Body of pancreas (tissue), 4 donors: ENCODE measurements at regions not wholly inside any gene's neighbourhood (a gene's known extent, or its start where the extent isn't known, plus 50 kb on each side); places are given as distances from the start of the nearest gene placed in this dataset.
"Not testable (repeated sequence)": the region's sequence is repeated elsewhere in the genome, so short reads cannot be mapped to it uniquely, and the experiment has no call there.

Experiments
- ATAC-seq: fragments of 150-250 bp; one replicate; pipeline ENCODE4 v1.9.1; 2016
- DNase-seq, 4 donors: peaks; one replicate each; pipeline ENCODE4 v3.0.0-alpha.2; 2019
- H3K27ac ChIP-seq, 4 donors: fragments of 200-600 bp; sonication (generic); 1 replicate in 3 of 4; 2 replicates in 1 of 4; pipeline versions ENCODE4 v1.5.1 to v1.6.1; 2016 to 2019; ENCODE audit warnings: mild to moderate bottlenecking in 1 of 4, mixed read lengths in 1 of 4, moderate library complexity in 1 of 4
- H3K27me3 ChIP-seq, 2 donors: fragments of 200-600 bp; sonication (generic); one replicate each; pipeline ENCODE4 v1.6.0; 2016; ENCODE audit warnings: mild to moderate bottlenecking in 1 of 2
- H3K36me3 ChIP-seq, 2 donors: fragments of 200-600 bp; sonication (generic); replicated peaks in 1 of 2; 2 replicates each; pipeline ENCODE4 v1.5.1; 2016; ENCODE audit warnings: low read depth in 2 of 2; ENCODE audit not compliant: insufficient read depth in 1 of 2
- H3K4me1 ChIP-seq: fragments of 200-600 bp; sonication (generic); one replicate; pipeline ENCODE4 v1.6.0; 2016
- H3K4me3 ChIP-seq, 2 donors: fragments of 200-600 bp; sonication (generic); 1 replicate in 1 of 2; 2 replicates in 1 of 2; pipeline ENCODE4 v1.5.1; 2016 to 2019
- H3K9me3 ChIP-seq, 3 donors: fragments of 200-600 bp; sonication (generic); 1 replicate in 2 of 3; 2 replicates in 1 of 3; pipeline ENCODE4 v1.5.1; 2016
- CTCF ChIP-seq, 7 experiments: fragments of 450-650 bp in 4 of 7; fragments of 200-600 bp in 3 of 7; sonication (generic) in 3 of 7; IDR thresholded peaks; one replicate each; pipeline ENCODE4 v1.5.1; 2016 to 2019; ENCODE audit warnings: antibody characterized with exemption in 7 of 7
- POLR2A ChIP-seq, 3 donors: fragments of 450-650 bp; IDR thresholded peaks; one replicate each; pipeline ENCODE4 v1.6.1; 2016; ENCODE audit warnings: antibody characterized with exemption in 3 of 3, mild to moderate bottlenecking in 2 of 3
- WGBS, 2 donors: methylation state at CpG; one replicate each; pipeline ENCODE4 v1.1.5; 2017; 5-methylcytosine and 5-hydroxymethylcytosine counted together
- intact Hi-C: fragments of 100-400 bp; cut with DNase I; formaldehyde crosslinking; loops from one replicate; pipeline ENCODE4 v1.15.1; 2023

GRCh38 chr3:177351757-177352158 lies 154.5 kb upstream of the TBL1XR1 start:
- DNase-seq: no peak
- H3K27ac ChIP-seq: no peak overlapping the region
- no peaks in the 10 kb centered on the region for H3K9me3 ChIP-seq
- H3K4me3 ChIP-seq: no peak overlapping the region
- no peaks in the 10 kb centered on the region for H3K36me3 ChIP-seq
- no peaks in the 10 kb centered on the region for H3K27me3 ChIP-seq
- 93 to 94% methylated on average over 3 of the region's 3 CpGs for WGBS, 2 donors
- no peak for ATAC-seq
- TF ChIP-seq POLR2A (IDR thresholded peaks at IDR 0.05) (no peak), CTCF (IDR thresholded peaks at IDR 0.05) (no peak)
- H3K4me1 ChIP-seq: peaks cover under 1% of the 10 kb centered on the region
- intact Hi-C loops: loop anchor here (10.0 kb wide), 1 partner anchor 307 kb away; no protein-coding TSS in a partner anchor

DNA sequence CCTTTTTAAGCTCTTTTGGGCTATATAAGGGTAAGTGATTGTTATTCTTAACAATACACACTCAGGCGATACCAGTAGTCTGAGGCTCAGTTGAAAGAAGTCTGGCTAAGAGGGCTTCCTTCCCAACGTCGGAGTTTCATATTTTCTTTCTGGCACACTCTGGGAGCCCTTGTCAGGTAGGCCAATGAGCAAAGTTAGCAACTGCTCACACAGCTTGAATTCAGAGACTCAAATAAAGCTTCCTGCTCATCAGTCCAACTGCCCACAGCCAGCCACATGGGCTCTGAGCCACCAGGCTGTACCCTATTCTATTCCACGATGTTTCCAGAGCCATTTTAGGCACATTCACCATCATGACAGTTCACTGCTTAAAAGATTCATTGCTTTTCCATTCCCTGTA lies 155.1 kb upstream of the TBL1XR1 start:
- TF ChIP-seq POLR2A (IDR thresholded peaks at IDR 0.05): no peak
- TF ChIP-seq CTCF (IDR thresholded peaks at IDR 0.05): no peak
- ATAC-seq: no peak

DNA sequence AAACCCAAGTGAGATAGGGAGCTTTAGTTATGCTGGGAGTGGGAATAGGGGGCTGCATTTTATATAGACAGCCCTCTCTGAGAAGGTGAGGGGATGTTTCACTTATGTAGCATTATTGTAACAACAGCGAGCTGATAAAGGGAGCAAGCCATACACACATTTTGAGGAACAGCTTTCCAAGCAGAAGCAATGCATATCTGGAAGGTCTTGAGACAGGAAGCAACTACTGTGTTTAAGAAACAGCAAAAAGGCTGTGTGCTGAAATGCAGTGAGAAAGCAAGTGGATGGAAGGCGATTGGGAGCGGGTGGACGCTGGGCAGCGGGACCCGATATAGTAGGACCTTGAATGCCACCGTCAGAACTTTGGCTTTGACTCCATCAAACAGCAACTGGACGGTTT lies 155.9 kb upstream of the TBL1XR1 start:
- intact Hi-C loops: loop anchor here (10.0 kb wide), 1 partner anchor 308 kb away; no protein-coding TSS in a partner anchor
- peaks cover 15% of the 10 kb centered on the region for H3K4me1 ChIP-seq
- 79 to 95% methylated on average over 8 of the region's 8 CpGs for WGBS, 2 donors
- no peaks in the 10 kb centered on the region for H3K9me3 ChIP-seq
- H3K4me3 ChIP-seq: no peak overlapping the region
- no peaks in the 10 kb centered on the region for H3K27me3 ChIP-seq
- H3K27ac ChIP-seq: no peak overlapping the region
- no peaks in the 10 kb centered on the region for H3K36me3 ChIP-seq
- DNase-seq: no peak
- ATAC-seq: no peak
- TF ChIP-seq CTCF (IDR thresholded peaks at IDR 0.05) (no peak), POLR2A (IDR thresholded peaks at IDR 0.05) (no peak)

More for the DNA sequence above, 155.1 kb upstream of the TBL1XR1 start:
- H3K4me3 ChIP-seq: no peak overlapping the region
- peaks cover 7% of the 10 kb centered on the region for H3K4me1 ChIP-seq
- H3K9me3 ChIP-seq: no peaks in the 10 kb centered on the region
- H3K27ac ChIP-seq: no peak overlapping the region
- H3K27me3 ChIP-seq: no peaks in the 10 kb centered on the region
- WGBS, 2 donors: 80 to 81% methylated on average over 4 of the region's 4 CpGs
- intact Hi-C loops: loop anchor here (10.0 kb wide), 1 partner anchor 308 kb away; no protein-coding TSS in a partner anchor
- no peak for DNase-seq
- no peaks in the 10 kb centered on the region for H3K36me3 ChIP-seq

DNA sequence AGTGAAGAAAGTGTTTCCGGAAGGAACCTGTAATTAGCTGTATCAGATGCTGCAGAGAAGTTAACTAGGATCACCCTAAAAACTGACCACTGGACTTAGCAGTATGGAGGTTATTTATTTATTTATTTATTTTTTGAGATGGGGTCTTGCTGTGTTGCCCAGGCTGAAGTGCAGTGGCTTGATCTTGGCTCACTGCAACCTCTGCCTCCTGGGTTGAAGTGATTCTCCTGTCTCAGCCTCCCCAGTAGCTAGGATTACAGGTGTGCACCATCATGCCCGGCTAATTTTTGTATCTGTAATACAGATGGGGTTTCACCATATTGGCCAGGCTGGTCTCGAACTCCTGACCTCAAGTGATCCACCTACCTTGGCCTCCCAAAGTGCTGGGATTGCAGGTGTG lies 156.6 kb upstream of the TBL1XR1 start:
- H3K27ac ChIP-seq, H3K9me3 ChIP-seq, ATAC-seq, H3K27me3 ChIP-seq, H3K4me3 ChIP-seq, DNase-seq, H3K36me3 ChIP-seq: not testable (repeated sequence)
- peaks cover 22% of the 10 kb centered on the region for H3K4me1 ChIP-seq
- WGBS, 2 donors: 83 to 100% methylated on average over 3 of the region's 3 CpGs
- intact Hi-C loops: loop anchor here (10.0 kb wide), 1 partner anchor 309 kb away; no protein-coding TSS in a partner anchor

DNA sequence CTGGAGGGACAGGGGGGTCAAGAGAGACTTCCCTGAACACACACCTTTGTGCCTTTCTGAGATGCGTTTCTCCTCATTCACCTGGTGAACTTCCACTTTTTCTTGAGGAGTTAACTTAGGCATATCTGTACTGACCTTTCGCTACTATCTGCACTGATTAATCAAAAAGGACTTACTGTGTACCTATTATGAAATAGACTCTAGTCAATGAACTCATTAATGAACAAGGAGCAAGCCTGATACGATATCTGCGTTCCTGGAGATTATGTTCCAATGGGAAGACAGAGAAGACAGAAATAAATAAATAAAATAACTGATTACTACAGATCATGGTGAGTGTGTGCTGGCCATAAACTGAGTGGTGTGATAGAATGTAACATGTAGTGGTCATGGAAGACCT lies 157.2 kb upstream of the TBL1XR1 start:
- no peak overlapping the region for H3K27ac ChIP-seq
- H3K4me1 ChIP-seq: peaks cover 28% of the 10 kb centered on the region
- intact Hi-C loops: loop anchor here (10.0 kb wide), 1 partner anchor 310 kb away; no protein-coding TSS in a partner anchor
- WGBS, 2 donors: 50 to 55% methylated on average over 4 of the region's 4 CpGs
- no peaks in the 10 kb centered on the region for H3K9me3 ChIP-seq
- H3K36me3 ChIP-seq: no peaks in the 10 kb centered on the region
- DNase-seq (no peak), ATAC-seq (no peak)
- TF ChIP-seq POLR2A (IDR thresholded peaks at IDR 0.05) (no peak), CTCF (IDR thresholded peaks at IDR 0.05) (no peak)
- H3K4me3 ChIP-seq: no peak overlapping the region
- H3K27me3 ChIP-seq: no peaks in the 10 kb centered on the region
